HEK293T (cell line): ENCODE measurements at regions not wholly inside any gene's neighbourhood (a gene's known extent, or its start where the extent isn't known, plus 50 kb on each side); places are given as distances from the start of the nearest gene placed in this dataset.

ENCODE experiments used
- CTCF ChIA-PET: fragments of 350-600 bp; formaldehyde crosslinking; extraction: SDS; loops from one replicate; lab custom pipeline; 2021; ENCODE audit warnings: antibody characterized with exemption, inconsistent platforms; lab: Yijun Ruan, JAX
- POLR2A ChIA-PET: fragments of 350-600 bp; formaldehyde crosslinking; extraction: SDS; loops from one replicate; lab custom pipeline; 2020; ENCODE audit warnings: antibody characterized with exemption, inconsistent platforms; lab: Yijun Ruan, JAX
- DNase-seq: peaks from one replicate; pipeline ENCODE4 v3.0.0; 2012; ENCODE audit warnings: mixed read lengths; ENCODE audit errors: extremely low spot score
- ARNT ChIP-seq: fragments of 450-650 bp; IDR thresholded peaks from 2 replicates; pipeline ENCODE4 v1.6.1; 2017; ENCODE audit warnings: mild to moderate bottlenecking
- BHLHE40 ChIP-seq: fragments of 450-650 bp; IDR thresholded peaks from 2 replicates; pipeline ENCODE4 v1.6.1; 2016; ENCODE audit warnings: mild to moderate bottlenecking, moderate library complexity, borderline replicate concordance
- CTBP1 ChIP-seq: fragments of 450-650 bp; IDR thresholded peaks from 2 replicates; pipeline ENCODE4 v1.6.1; 2016; ENCODE audit warnings: borderline replicate concordance
- ELF4 ChIP-seq: fragments of 450-650 bp; IDR thresholded peaks from 2 replicates; pipeline ENCODE4 v1.6.1; 2017; ENCODE audit warnings: antibody characterized with exemption
- FOXA1 ChIP-seq: fragments of 450-650 bp; IDR thresholded peaks from 2 replicates; pipeline ENCODE4 v1.6.1; 2016; ENCODE audit warnings: mild to moderate bottlenecking
- FOXK2 ChIP-seq: fragments of 450-650 bp; IDR thresholded peaks from 2 replicates; pipeline ENCODE4 v1.6.1; 2016; ENCODE audit warnings: mild to moderate bottlenecking
- FOXM1 ChIP-seq: fragments of 450-650 bp; IDR thresholded peaks from 2 replicates; pipeline ENCODE4 v1.6.1; 2017; ENCODE audit warnings: mild to moderate bottlenecking, borderline replicate concordance
- HDGF ChIP-seq: fragments of 450-650 bp; IDR thresholded peaks from 2 replicates; pipeline ENCODE4 v1.6.1; 2017; ENCODE audit warnings: antibody characterized with exemption, borderline replicate concordance
- L3MBTL2 ChIP-seq: fragments of 450-650 bp; conservative IDR thresholded peaks from 2 replicates; pipeline ENCODE4 v1.6.1; 2016; ENCODE audit warnings: mild to moderate bottlenecking
- LEF1 ChIP-seq: fragments of 450-650 bp; IDR thresholded peaks from 2 replicates; pipeline ENCODE4 v1.6.1; 2017; ENCODE audit warnings: mild to moderate bottlenecking, borderline replicate concordance
- NFRKB ChIP-seq: fragments of 450-650 bp; IDR thresholded peaks from 2 replicates; pipeline ENCODE4 v1.6.1; 2016; ENCODE audit warnings: mild to moderate bottlenecking, moderate library complexity
- PKNOX1 ChIP-seq: fragments of 450-650 bp; IDR thresholded peaks from 2 replicates; pipeline ENCODE4 v1.6.1; 2016
- SP1 ChIP-seq: fragments of 450-650 bp; IDR thresholded peaks from 2 replicates; pipeline ENCODE4 v1.6.1; 2017
- SUZ12 ChIP-seq: fragments of 450-650 bp; IDR thresholded peaks from 2 replicates; pipeline ENCODE4 v1.6.1; 2016; ENCODE audit warnings: mild to moderate bottlenecking
- TARDBP ChIP-seq: fragments of 450-650 bp; IDR thresholded peaks from 2 replicates; pipeline ENCODE4 v1.6.1; 2016
- ZNF384 ChIP-seq: fragments of 450-650 bp; IDR thresholded peaks from 2 replicates; pipeline ENCODE4 v1.6.1; 2016

DNA sequence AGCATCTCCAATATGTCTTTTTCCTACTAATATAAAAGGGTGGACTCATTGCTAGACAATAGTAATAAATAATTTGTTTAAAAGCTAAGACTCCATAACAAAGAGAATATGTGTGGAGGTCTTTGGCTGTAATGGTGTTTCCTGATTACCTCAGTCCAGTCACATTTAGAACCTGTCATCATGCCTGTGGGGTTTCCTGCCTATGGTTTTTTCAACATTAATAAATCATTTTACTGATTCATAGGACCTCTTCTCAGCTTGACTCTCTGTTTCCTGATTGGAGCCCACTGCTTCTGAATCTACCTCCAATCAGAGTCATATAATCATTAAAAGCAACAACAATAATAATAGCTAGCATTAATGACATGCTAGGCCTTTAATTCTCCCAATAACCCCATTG lies 52.4 kb upstream of the GNAI1 start:
- ChIA-PET CTCF (no interaction called here), POLR2A (no interaction called here)
- TF ChIP-seq L3MBTL2, result no peak
- TF ChIP-seq FOXM1, result no peak
- no peak for TF ChIP-seq NFRKB
- no peak for TF ChIP-seq SUZ12
- TF ChIP-seq ELF4, result no peak
- no peak for TF ChIP-seq SP1
- no peak for TF ChIP-seq BHLHE40
- TF ChIP-seq FOXA1, result no peak
- TF ChIP-seq FOXK2, result no peak
- no peak for TF ChIP-seq ARNT
- TF ChIP-seq TARDBP, result no peak
- TF ChIP-seq HDGF, result no peak
- no peak for TF ChIP-seq ZNF384
- no peak for TF ChIP-seq PKNOX1
- no peak for TF ChIP-seq LEF1
- TF ChIP-seq CTBP1, result no peak
- no peak for DNase-seq

- TF ChIP-seq PKNOX1 (no peak), FOXK2 (no peak), FOXA1 (no peak), ELF4 (no peak), LEF1 (no peak), ARNT (no peak), ZNF384 (no peak), SP1 (no peak), FOXM1 (no peak), SUZ12 (no peak), NFRKB (no peak), TARDBP (no peak), CTBP1 (no peak), L3MBTL2 (no peak), BHLHE40 (no peak), HDGF (no peak)
- POLR2A ChIA-PET, result no interaction called here
- no peak for DNase-seq
- CTCF ChIA-PET, result no interaction called here
These were observed 55.7 kb upstream of the GNAI1 start for GRCh38 chr7:80078886-80079285.

DNA sequence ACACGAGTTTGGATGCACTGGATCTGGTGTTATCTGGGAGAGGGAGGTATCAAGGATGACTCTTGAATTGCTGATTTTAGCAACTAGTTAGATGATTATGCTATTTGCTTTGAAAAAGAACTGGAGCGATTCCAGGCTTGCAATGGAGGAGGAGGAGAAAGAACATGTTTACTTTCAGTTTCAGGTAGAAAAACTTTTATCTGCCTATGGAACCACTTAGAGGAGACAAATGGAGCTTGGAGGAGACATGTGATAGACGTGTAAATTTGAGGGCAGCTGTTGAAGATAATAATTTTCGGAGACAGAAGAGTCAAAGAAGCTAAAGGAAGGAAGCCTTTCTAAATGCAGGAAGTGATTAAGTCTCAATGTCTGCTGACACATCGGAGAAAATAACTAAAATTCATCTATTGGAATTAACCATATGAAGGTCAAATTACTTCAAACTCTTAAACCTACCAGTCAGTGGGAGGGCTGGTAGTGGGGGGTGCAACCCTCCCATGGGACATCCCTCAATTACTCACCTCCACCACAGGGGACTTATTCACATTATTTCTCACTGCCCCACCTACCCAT lies 56.4 kb upstream of the GNAI1 start:
- no peak for DNase-seq
- ChIA-PET POLR2A (no interaction called here), CTCF (no interaction called here)
- TF ChIP-seq ELF4 (no peak), CTBP1 (no peak), TARDBP (no peak), NFRKB (no peak), HDGF (no peak), L3MBTL2 (no peak), FOXA1 (no peak), ZNF384 (no peak), FOXK2 (no peak), ARNT (no peak), PKNOX1 (no peak), FOXM1 (no peak), SP1 (no peak), LEF1 (no peak), SUZ12 (no peak), BHLHE40 (no peak)

DNA sequence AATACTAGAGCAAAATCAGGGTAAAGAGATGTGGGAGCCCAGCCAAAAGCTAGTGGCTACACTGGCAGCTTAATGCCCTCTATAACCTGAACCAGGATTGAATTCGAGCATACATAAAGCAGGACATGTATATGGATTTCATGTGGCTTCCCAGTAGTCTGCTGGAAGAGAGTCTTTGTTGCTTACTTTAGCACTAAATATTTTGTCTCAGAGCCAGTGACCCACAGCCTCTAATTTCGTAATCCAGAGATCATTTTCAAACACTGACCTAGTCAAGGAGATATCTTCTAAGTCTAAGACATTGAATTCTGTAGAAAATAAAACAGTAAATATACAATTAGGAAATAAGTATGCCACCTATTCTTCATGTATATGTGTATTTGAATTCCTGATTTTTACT lies 64.2 kb upstream of the GNAI1 start:
- TF ChIP-seq FOXA1, result no peak
- TF ChIP-seq NFRKB, result no peak
- no peak for TF ChIP-seq HDGF
- no peak for TF ChIP-seq L3MBTL2
- TF ChIP-seq FOXM1, result no peak
- no peak for TF ChIP-seq ELF4
- TF ChIP-seq CTBP1, result no peak
- no peak for TF ChIP-seq ARNT
- no peak for TF ChIP-seq TARDBP
- TF ChIP-seq SUZ12, result no peak
- TF ChIP-seq FOXK2, result no peak
- TF ChIP-seq SP1, result no peak
- no peak for TF ChIP-seq ZNF384
- TF ChIP-seq BHLHE40, result no peak
- no peak for TF ChIP-seq PKNOX1
- TF ChIP-seq LEF1, result no peak
- CTCF ChIA-PET, result no interaction called here
- POLR2A ChIA-PET, result no interaction called here
- no peak for DNase-seq

DNA sequence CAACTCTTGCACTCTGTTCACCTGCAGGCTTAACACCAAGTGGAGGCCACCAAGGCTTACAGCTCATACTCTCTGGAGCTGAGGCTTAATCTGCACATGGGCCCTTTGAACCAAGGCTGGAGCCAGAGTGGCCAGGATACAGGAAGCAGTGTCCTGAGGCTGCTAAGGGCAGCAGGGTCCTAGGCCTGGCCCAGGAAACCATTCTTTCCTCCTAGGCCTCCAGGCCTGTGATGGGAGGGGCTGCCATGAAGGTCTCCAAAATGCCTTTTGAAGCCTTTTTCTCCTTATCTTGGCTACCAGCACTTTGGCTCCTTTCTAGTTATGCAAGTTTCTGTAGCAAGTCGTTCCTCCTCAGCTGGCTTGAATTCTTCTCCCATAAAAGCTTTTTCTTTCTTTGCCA lies 68.0 kb upstream of the GNAI1 start:
- CTCF ChIA-PET, result no interaction called here
- TF ChIP-seq L3MBTL2, result no peak
- no peak for TF ChIP-seq BHLHE40
- no peak for TF ChIP-seq SP1
- TF ChIP-seq SUZ12, result no peak
- no peak for TF ChIP-seq TARDBP
- no peak for TF ChIP-seq PKNOX1
- TF ChIP-seq FOXM1, result no peak
- no peak for TF ChIP-seq ZNF384
- no peak for TF ChIP-seq FOXA1
- TF ChIP-seq HDGF, result no peak
- no peak for TF ChIP-seq ARNT
- no peak for DNase-seq
- POLR2A ChIA-PET, result no interaction called here
